ENCODE measurements at regions not wholly inside any gene's neighbourhood (a gene's known extent, or its start where the extent isn't known, plus 50 kb on each side); places are given as distances from the start of the nearest gene placed in this dataset.

GRCh38 chr10:123549761-123550454 is 116.2 kb upstream of the GPR26 start:
- in situ Hi-C loops (cut with HindIII; ENCODE audit: low sequenced_read_pairs) = no loop called here
- no peak for TF ChIP-seq CTCF (IDR thresholded peaks at IDR 0.05; ENCODE audit: low read depth, low read length, missing control alignments)
- no peak overlapping the region for H3K4me3 ChIP-seq (ENCODE audit: low read depth, low read length)
- DNase-seq (ENCODE audit: low read depth) = no peak

- H3K4me3 ChIP-seq (ENCODE audit: low read depth, low read length) = no peak overlapping the region
- no peak for DNase-seq (ENCODE audit: low read depth)
- TF ChIP-seq CTCF (IDR thresholded peaks at IDR 0.05; ENCODE audit: low read depth, low read length, missing control alignments) = no peak
- in situ Hi-C loops (cut with HindIII; ENCODE audit: low sequenced_read_pairs) = no loop called here
These were observed 115.5 kb upstream of the GPR26 start for GRCh38 chr10:123550675-123551096.

- H3K4me3 ChIP-seq (ENCODE audit: low read depth, low read length) = no peak overlapping the region
- DNase-seq (ENCODE audit: low read depth) = no peak
- in situ Hi-C loops (cut with HindIII; ENCODE audit: low sequenced_read_pairs) = no loop called here
- TF ChIP-seq CTCF (IDR thresholded peaks at IDR 0.05; ENCODE audit: low read depth, low read length, missing control alignments) = no peak
These were observed 114.9 kb upstream of the GPR26 start for GRCh38 chr10:123551259-123551658.

GRCh38 chr10:123552760-123553554 is 113.2 kb upstream of the GPR26 start:
- in situ Hi-C loops (cut with HindIII; ENCODE audit: low sequenced_read_pairs) = no loop called here
- no peak overlapping the region for H3K4me3 ChIP-seq (ENCODE audit: low read depth, low read length)
- no peak for TF ChIP-seq CTCF (IDR thresholded peaks at IDR 0.05; ENCODE audit: low read depth, low read length, missing control alignments)
- DNase-seq (ENCODE audit: low read depth) = no peak

- no peak overlapping the region for H3K4me3 ChIP-seq (ENCODE audit: low read depth, low read length)
- in situ Hi-C loops (cut with HindIII; ENCODE audit: low sequenced_read_pairs) = no loop called here
- DNase-seq (ENCODE audit: low read depth) = no peak
- no peak for TF ChIP-seq CTCF (IDR thresholded peaks at IDR 0.05; ENCODE audit: low read depth, low read length, missing control alignments)
These were observed 112.2 kb upstream of the GPR26 start for GRCh38 chr10:123553810-123554430.

- TF ChIP-seq CTCF (IDR thresholded peaks at IDR 0.05; ENCODE audit: low read depth, low read length, missing control alignments) = no peak
- H3K4me3 ChIP-seq (ENCODE audit: low read depth, low read length) = no peak overlapping the region
- no peak for DNase-seq (ENCODE audit: low read depth)
- in situ Hi-C loops (cut with HindIII; ENCODE audit: low sequenced_read_pairs) = no loop called here
These were observed 111.5 kb upstream of the GPR26 start for GRCh38 chr10:123554656-123555055.

All from astrocyte of the cerebellum (primary cell).